HepG2 (cell line): ENCODE measurements at regions not wholly inside any gene's neighbourhood (a gene's known extent, or its start where the extent isn't known, plus 50 kb on each side); places are given as distances from the start of the nearest gene placed in this dataset.

Experiments used
- IKZF1 ChIP-seq: fragments of 450-650 bp; IDR thresholded peaks from 2 replicates; pipeline ENCODE4 v1.7.1; 2016
- JUNB ChIP-seq: sonication (generic); formaldehyde crosslinking; IDR thresholded peaks from 2 replicates; pipeline ENCODE4 v1.8.0; 2022; ENCODE audit warnings: missing genetic modification reagents, mild to moderate bottlenecking, borderline replicate concordance
- MAZ ChIP-seq, 2 experiments: sonication (generic) in 1 of 2; formaldehyde crosslinking in 1 of 2; IDR thresholded peaks; 2 replicates each; pipeline versions ENCODE4 v1.5.0 to v1.6.1; 2012 to 2020; ENCODE audit warnings: low read depth in 2 of 2, mild to moderate bottlenecking in 2 of 2, borderline replicate concordance in 1 of 2, improper control_type of control experiment in 1 of 2, low read length in 1 of 2, missing genetic modification reagents in 1 of 2, moderate library complexity in 1 of 2
- POLR2AphosphoS2 ChIP-seq: IDR thresholded peaks from 2 replicates; pipeline ENCODE4 v1.6.1; 2011; ENCODE audit warnings: low read depth, low read length, improper control_type of control experiment
- SIN3B ChIP-seq: fragments of 150-350 bp; IDR thresholded peaks from 2 replicates; pipeline ENCODE4 v1.6.1; 2014; ENCODE audit warnings: low read length
- ZNF737 ChIP-seq: sonication (generic); formaldehyde crosslinking; IDR thresholded peaks from 2 replicates; pipeline ENCODE4 v1.5.0; 2020; ENCODE audit warnings: missing genetic modification reagents, mild to moderate bottlenecking, borderline replicate concordance
- ZNF747 ChIP-seq: sonication (generic); formaldehyde crosslinking; IDR thresholded peaks from 2 replicates; pipeline ENCODE4 v1.8.1; 2023; ENCODE audit warnings: missing genetic modification reagents, mild to moderate bottlenecking, borderline replicate concordance
- TF ChIP-seq, protein P1 (sequence below): sonication (generic); formaldehyde crosslinking; IDR thresholded peaks from 2 replicates; pipeline ENCODE4 v1.5.0; 2020; ENCODE audit warnings: mild to moderate bottlenecking, missing genetic modification reagents, moderate library complexity

DNA sequence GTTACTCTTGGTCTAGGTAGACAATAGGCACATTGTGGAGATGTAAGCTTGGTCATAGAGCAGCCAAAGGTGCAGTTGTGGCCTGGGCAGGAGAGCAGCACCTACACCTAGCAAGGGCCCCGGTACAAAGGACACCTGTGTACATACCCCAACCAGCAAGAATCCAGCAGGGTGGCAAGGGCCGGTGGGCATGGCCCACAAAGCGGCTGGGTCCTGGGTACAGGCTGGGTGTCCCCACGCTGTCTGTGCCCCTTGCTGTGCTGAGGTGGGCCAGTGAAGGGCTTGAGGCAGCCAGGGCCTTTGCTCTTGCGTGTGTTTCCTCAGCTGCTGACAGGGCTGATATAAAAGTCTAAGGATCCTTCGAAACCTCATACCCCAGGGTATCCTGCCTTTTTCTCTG is 501.8 kb downstream of the EIPR1 start:
- TF ChIP-seq JUNB (CRISPR knock-in tag) (no peak), SIN3B (no peak), ZNF737 (CRISPR knock-in tag) (no peak), IKZF1 (no peak), MAZ (IDR thresholded peaks at IDR 0.05; ENCODE audit: borderline replicate concordance, low read depth, low read length) (no peak), MAZ (CRISPR knock-in tag; IDR thresholded peaks at IDR 0.05; ENCODE audit: low read depth) (no peak), ZNF747 (no peak), POLR2AphosphoS2 (no peak)
- TF ChIP-seq, protein P1, sequence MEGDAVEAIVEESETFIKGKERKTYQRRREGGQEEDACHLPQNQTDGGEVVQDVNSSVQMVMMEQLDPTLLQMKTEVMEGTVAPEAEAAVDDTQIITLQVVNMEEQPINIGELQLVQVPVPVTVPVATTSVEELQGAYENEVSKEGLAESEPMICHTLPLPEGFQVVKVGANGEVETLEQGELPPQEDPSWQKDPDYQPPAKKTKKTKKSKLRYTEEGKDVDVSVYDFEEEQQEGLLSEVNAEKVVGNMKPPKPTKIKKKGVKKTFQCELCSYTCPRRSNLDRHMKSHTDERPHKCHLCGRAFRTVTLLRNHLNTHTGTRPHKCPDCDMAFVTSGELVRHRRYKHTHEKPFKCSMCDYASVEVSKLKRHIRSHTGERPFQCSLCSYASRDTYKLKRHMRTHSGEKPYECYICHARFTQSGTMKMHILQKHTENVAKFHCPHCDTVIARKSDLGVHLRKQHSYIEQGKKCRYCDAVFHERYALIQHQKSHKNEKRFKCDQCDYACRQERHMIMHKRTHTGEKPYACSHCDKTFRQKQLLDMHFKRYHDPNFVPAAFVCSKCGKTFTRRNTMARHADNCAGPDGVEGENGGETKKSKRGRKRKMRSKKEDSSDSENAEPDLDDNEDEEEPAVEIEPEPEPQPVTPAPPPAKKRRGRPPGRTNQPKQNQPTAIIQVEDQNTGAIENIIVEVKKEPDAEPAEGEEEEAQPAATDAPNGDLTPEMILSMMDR (CRISPR knock-in tag): no peak
